Astrocyte (in vitro differentiated cells and primary cell): ENCODE measurements at regions not wholly inside any gene's neighbourhood (a gene's known extent, or its start where the extent isn't known, plus 50 kb on each side); places are given as distances from the start of the nearest gene placed in this dataset.
"Not testable (repeated sequence)": the region's sequence is repeated elsewhere in the genome, so short reads cannot be mapped to it uniquely, and the experiment has no call there.

Experiments
- DNase-seq: peaks from one replicate; pipeline ENCODE4 v3.0.0-alpha.2; 2010; ENCODE audit warnings: low read depth
- FAIRE-seq: peaks from 2 replicates; lab custom pipeline; 2011; peaks lifted over from hg19 to GRCh38; lab: Jason Lieb, UNC
- H2AFZ ChIP-seq: 2 replicates; pipeline ENCODE4 v1.6.0; 2012; ENCODE audit warnings: low read depth, low read length, inconsistent platforms
- H3K27ac ChIP-seq: 2 replicates; pipeline ENCODE4 v1.5.1; 2011; ENCODE audit warnings: low read depth, low read length, inconsistent platforms
- H3K27me3 ChIP-seq: 2 replicates; pipeline ENCODE4 v1.6.0; 2011; ENCODE audit warnings: low read length, inconsistent platforms; ENCODE audit not compliant: insufficient read depth
- H3K36me3 ChIP-seq: 2 replicates; pipeline ENCODE4 v1.5.1; 2011; ENCODE audit warnings: low read length, inconsistent platforms; ENCODE audit not compliant: insufficient read depth
- H3K4me1 ChIP-seq: 2 replicates; pipeline ENCODE4 v1.5.1; 2011; ENCODE audit warnings: low read length, inconsistent platforms; ENCODE audit not compliant: insufficient read depth
- H3K4me2 ChIP-seq: 2 replicates; pipeline ENCODE4 v1.6.0; 2012; ENCODE audit warnings: low read length, inconsistent platforms
- H3K4me3 ChIP-seq: 2 replicates; pipeline ENCODE4 v1.5.1; 2011; ENCODE audit warnings: low read depth, mild to moderate bottlenecking, low read length, inconsistent platforms; ENCODE audit not compliant: insufficient read depth
- H3K79me2 ChIP-seq: 2 replicates; pipeline ENCODE4 v1.6.0; 2012; ENCODE audit warnings: mild to moderate bottlenecking, low read length, inconsistent platforms; ENCODE audit not compliant: insufficient read depth
- H3K9ac ChIP-seq: 2 replicates; pipeline ENCODE4 v1.6.0; 2012; ENCODE audit warnings: mild to moderate bottlenecking, low read length, inconsistent platforms
- H3K9me3 ChIP-seq: 2 replicates; pipeline ENCODE4 v1.5.1; 2012; ENCODE audit warnings: low read depth, mild to moderate bottlenecking, low read length, inconsistent platforms; ENCODE audit not compliant: insufficient read depth
- H4K20me1 ChIP-seq: 2 replicates; pipeline ENCODE4 v1.6.0; 2012; ENCODE audit warnings: low read length, inconsistent platforms; ENCODE audit not compliant: insufficient read depth
- H3K27ac Mint-ChIP-seq: one replicate; pipeline ENCODE4 v1.8.0; 2021; ENCODE audit warnings: mild to moderate bottlenecking, mixed read lengths; ENCODE audit not compliant: unreplicated experiment
- H3K27me3 Mint-ChIP-seq: one replicate; pipeline ENCODE4 v1.8.0; 2021; ENCODE audit warnings: low read depth, mixed read lengths; ENCODE audit not compliant: unreplicated experiment
- H3K36me3 Mint-ChIP-seq: one replicate; pipeline ENCODE4 v1.8.0; 2021; ENCODE audit warnings: low read depth, mixed read lengths; ENCODE audit not compliant: unreplicated experiment
- H3K4me1 Mint-ChIP-seq: one replicate; pipeline ENCODE4 v1.8.0; 2021; ENCODE audit warnings: low read depth, mixed read lengths; ENCODE audit not compliant: unreplicated experiment
- H3K4me3 Mint-ChIP-seq: one replicate; pipeline ENCODE4 v1.8.0; 2021; ENCODE audit warnings: mild to moderate bottlenecking, moderate library complexity, mixed read lengths; ENCODE audit not compliant: unreplicated experiment
- H3K9me3 Mint-ChIP-seq: one replicate; pipeline ENCODE4 v1.8.0; 2021; ENCODE audit warnings: mild to moderate bottlenecking, mixed read lengths; ENCODE audit not compliant: unreplicated experiment
- EZH2 ChIP-seq: IDR thresholded peaks from 2 replicates; pipeline ENCODE4 v1.6.1; 2012; ENCODE audit warnings: mild to moderate bottlenecking, low read length, inconsistent platforms; ENCODE audit not compliant: insufficient read depth
- TF ChIP-seq, protein P1 (sequence below): IDR thresholded peaks from 2 replicates; pipeline ENCODE4 v1.5.1; 2011; ENCODE audit warnings: low read depth, mild to moderate bottlenecking, inconsistent platforms, low read length, moderate library complexity; ENCODE audit not compliant: insufficient read depth

DNA sequence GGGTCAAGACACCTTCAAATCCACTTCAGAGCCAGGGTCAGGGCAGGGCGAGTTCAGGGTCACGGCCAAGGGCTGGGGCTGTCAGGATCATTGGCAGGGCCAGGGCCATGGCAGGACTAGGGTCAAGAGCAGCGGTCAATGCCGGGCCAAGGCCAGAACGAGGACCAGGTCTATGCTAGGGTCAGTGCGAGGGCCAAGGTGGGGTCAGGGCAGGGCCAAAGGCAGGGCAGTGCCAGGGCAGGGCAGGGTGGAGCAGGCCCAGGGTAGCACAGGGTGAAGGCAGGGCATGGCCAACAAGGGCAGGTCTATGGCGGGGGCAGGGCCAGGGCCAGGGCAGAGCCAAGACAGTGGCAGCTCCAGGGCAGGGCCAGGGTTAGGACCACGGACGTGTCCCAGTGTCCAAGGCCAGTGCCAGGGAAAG is 154.0 kb downstream of the LIPI start:
- no peaks in the 10 kb centered on the region for H3K9me3 ChIP-seq
- no peaks in the 10 kb centered on the region for H3K36me3 ChIP-seq
- H3K4me3 Mint-ChIP-seq = no peak overlapping the region
- H3K9ac ChIP-seq = no peak overlapping the region
- no peaks in the 10 kb centered on the region for H3K27me3 Mint-ChIP-seq
- no peaks in the 10 kb centered on the region for H3K4me1 Mint-ChIP-seq
- no peak overlapping the region for H3K27ac ChIP-seq
- DNase-seq (no peak), FAIRE-seq (no peak)
- peaks cover 4% of the 10 kb centered on the region for H4K20me1 ChIP-seq
- H3K4me1 ChIP-seq = no peaks in the 10 kb centered on the region
- no peaks in the 10 kb centered on the region for H3K9me3 Mint-ChIP-seq
- no peaks in the 10 kb centered on the region for H3K36me3 Mint-ChIP-seq
- no peak overlapping the region for H3K4me3 ChIP-seq
- no peak overlapping the region for H2AFZ ChIP-seq
- no peak overlapping the region for H3K27ac Mint-ChIP-seq
- no peaks in the 10 kb centered on the region for H3K27me3 ChIP-seq
- H3K4me2 ChIP-seq = no peak overlapping the region
- peaks cover 41% of the 10 kb centered on the region for H3K79me2 ChIP-seq
- TF ChIP-seq, protein P1, sequence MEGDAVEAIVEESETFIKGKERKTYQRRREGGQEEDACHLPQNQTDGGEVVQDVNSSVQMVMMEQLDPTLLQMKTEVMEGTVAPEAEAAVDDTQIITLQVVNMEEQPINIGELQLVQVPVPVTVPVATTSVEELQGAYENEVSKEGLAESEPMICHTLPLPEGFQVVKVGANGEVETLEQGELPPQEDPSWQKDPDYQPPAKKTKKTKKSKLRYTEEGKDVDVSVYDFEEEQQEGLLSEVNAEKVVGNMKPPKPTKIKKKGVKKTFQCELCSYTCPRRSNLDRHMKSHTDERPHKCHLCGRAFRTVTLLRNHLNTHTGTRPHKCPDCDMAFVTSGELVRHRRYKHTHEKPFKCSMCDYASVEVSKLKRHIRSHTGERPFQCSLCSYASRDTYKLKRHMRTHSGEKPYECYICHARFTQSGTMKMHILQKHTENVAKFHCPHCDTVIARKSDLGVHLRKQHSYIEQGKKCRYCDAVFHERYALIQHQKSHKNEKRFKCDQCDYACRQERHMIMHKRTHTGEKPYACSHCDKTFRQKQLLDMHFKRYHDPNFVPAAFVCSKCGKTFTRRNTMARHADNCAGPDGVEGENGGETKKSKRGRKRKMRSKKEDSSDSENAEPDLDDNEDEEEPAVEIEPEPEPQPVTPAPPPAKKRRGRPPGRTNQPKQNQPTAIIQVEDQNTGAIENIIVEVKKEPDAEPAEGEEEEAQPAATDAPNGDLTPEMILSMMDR = no peak
- TF ChIP-seq EZH2 = no peak

DNA sequence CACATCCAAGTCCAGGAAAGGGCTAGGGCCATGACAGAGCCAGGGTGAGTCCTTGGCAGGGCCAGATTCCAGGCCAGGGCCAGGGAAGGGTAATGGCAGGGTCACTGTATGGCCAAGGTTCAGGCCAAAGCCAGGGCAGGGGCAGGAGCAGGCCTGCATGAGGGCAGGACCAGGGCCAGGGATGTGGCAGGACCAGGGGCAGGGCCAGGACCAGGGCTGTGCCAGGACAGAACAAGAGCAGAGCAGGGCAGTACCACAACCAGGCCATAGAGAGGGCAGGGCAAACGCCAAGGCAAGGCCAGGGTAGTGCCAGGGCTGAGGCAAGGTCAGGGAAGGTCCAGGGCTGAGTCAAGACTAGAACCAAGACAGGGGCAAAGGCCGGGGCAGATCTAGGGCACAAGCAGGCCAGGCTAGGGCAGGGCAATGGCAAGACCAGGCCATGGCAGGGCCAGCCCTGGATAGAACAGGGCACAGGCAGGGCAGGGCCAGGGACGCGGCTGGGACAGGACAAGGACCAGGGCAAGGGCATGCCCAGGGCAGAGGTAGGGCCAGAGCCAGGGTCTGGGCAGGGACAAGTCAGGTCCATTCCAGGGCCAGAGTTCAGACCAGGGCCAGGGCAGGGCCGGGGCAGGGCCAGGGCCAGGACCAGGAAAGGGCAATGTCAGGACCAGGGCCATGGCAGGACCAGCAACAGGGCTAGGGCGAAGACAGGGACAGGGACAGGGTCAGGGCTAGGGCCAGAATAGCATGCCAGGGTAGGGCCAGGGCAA is 154.8 kb downstream of the LIPI start:
- H3K9me3 ChIP-seq, H3K27ac Mint-ChIP-seq, H3K4me3 Mint-ChIP-seq, H2AFZ ChIP-seq, H3K27me3 Mint-ChIP-seq, H3K36me3 ChIP-seq, H3K4me2 ChIP-seq, FAIRE-seq, H3K27ac ChIP-seq, H3K4me3 ChIP-seq, H3K4me1 Mint-ChIP-seq, DNase-seq, H3K27me3 ChIP-seq, H3K9me3 Mint-ChIP-seq, H3K9ac ChIP-seq, H3K4me1 ChIP-seq, H3K36me3 Mint-ChIP-seq, H4K20me1 ChIP-seq: not testable (repeated sequence)
- H3K79me2 ChIP-seq = peaks cover 41% of the 10 kb centered on the region

DNA sequence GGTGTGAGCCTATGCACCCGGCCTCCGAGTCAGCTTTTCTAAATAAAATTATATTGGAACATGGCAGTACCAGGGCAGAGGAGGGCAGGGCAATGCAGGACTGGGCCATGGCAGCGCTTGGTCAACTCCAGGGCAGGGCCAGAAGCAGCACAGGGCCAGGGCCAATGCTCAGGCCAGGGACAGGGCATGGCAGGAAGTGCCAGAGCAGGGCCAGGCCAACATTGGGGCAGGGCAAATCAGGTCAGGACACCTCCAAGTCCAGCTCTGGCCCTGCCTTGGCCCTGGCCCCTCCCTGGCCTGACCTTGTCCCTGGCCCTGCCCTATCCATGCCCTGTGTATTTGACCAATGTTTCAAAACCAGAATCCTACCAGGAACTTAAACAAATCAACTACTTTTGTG is 156.1 kb downstream of the LIPI start:
- no peak overlapping the region for H3K27ac Mint-ChIP-seq
- H4K20me1 ChIP-seq = peaks cover 4% of the 10 kb centered on the region
- peaks cover 41% of the 10 kb centered on the region for H3K79me2 ChIP-seq
- no peaks in the 10 kb centered on the region for H3K27me3 ChIP-seq
- no peak overlapping the region for H3K9ac ChIP-seq
- no peaks in the 10 kb centered on the region for H3K36me3 ChIP-seq
- H3K4me1 Mint-ChIP-seq = peaks cover 2% of the 10 kb centered on the region
- no peak for FAIRE-seq
- H3K27me3 Mint-ChIP-seq = no peaks in the 10 kb centered on the region
- H3K4me3 ChIP-seq = no peak overlapping the region
- TF ChIP-seq, protein P1 = no peak
- TF ChIP-seq EZH2 = no peak
- no peaks in the 10 kb centered on the region for H3K9me3 Mint-ChIP-seq
- H3K27ac ChIP-seq = no peak overlapping the region
- H3K36me3 Mint-ChIP-seq = no peaks in the 10 kb centered on the region
- H2AFZ ChIP-seq = no peak overlapping the region
- no peak overlapping the region for H3K4me2 ChIP-seq
- DNase-seq = no peak
- H3K4me3 Mint-ChIP-seq = no peak overlapping the region
- no peaks in the 10 kb centered on the region for H3K9me3 ChIP-seq
- H3K4me1 ChIP-seq = no peaks in the 10 kb centered on the region
